ENCODE measurements at regions not wholly inside any gene's neighbourhood (a gene's known extent, or its start where the extent isn't known, plus 50 kb on each side); places are given as distances from the start of the nearest gene placed in this dataset.

GRCh38 chr2:226198956-226199355 lies 600.7 kb downstream of the IRS1 start:
- Mint-ChIP-seq H3K36me3 (ENCODE audit: low read depth) (no peaks in the 10 kb centered on the region), H3K27me3 (peaks cover 6% of the 10 kb centered on the region), H3K27ac (no peak overlapping the region), H3K4me1 (no peaks in the 10 kb centered on the region), H3K4me3 (no peak overlapping the region), H3K9me3 (no peaks in the 10 kb centered on the region)
- ATAC-seq, result no peak
- DNase-seq, result no peak

GRCh38 chr2:226190479-226191252 lies 609.0 kb downstream of the IRS1 start:
- no peaks in the 10 kb centered on the region for H3K4me1 Mint-ChIP-seq

GRCh38 chr2:226189061-226189460 lies 610.6 kb downstream of the IRS1 start:
- Mint-ChIP-seq H3K36me3 (ENCODE audit: low read depth) (no peaks in the 10 kb centered on the region), H3K4me3 (no peak overlapping the region)

More at GRCh38 chr2:226190479-226191252, 609.0 kb downstream of the IRS1 start:
- Mint-ChIP-seq H3K27me3 (peaks cover 10% of the 10 kb centered on the region), H3K9me3 (no peaks in the 10 kb centered on the region), H3K36me3 (ENCODE audit: low read depth) (no peaks in the 10 kb centered on the region), H3K4me3 (no peak overlapping the region), H3K27ac (no peak overlapping the region)
- DNase-seq (no peak), ATAC-seq (no peak)

GRCh38 chr2:226187616-226188015 lies 612.0 kb downstream of the IRS1 start:
- Mint-ChIP-seq H3K9me3 (no peaks in the 10 kb centered on the region), H3K4me1 (no peaks in the 10 kb centered on the region), H3K36me3 (ENCODE audit: low read depth) (no peaks in the 10 kb centered on the region), H3K27me3 (peaks cover 9% of the 10 kb centered on the region), H3K4me3 (no peak overlapping the region), H3K27ac (no peak overlapping the region)
- DNase-seq, result no peak
- no peak for ATAC-seq

More at GRCh38 chr2:226189061-226189460, 610.6 kb downstream of the IRS1 start:
- ATAC-seq, result no peak
- no peaks in the 10 kb centered on the region for H3K4me1 Mint-ChIP-seq
- no peak overlapping the region for H3K27ac Mint-ChIP-seq
- peaks cover 9% of the 10 kb centered on the region for H3K27me3 Mint-ChIP-seq
- no peaks in the 10 kb centered on the region for H3K9me3 Mint-ChIP-seq
- DNase-seq, result no peak

- Mint-ChIP-seq H3K4me1 (no peaks in the 10 kb centered on the region), H3K27ac (no peak overlapping the region), H3K4me3 (no peak overlapping the region), H3K9me3 (no peaks in the 10 kb centered on the region), H3K27me3 (peaks cover 10% of the 10 kb centered on the region), H3K36me3 (ENCODE audit: low read depth) (no peaks in the 10 kb centered on the region)
- DNase-seq (no peak), ATAC-seq (no peak)
Measured at GRCh38 chr2:226187156-226187555, 612.5 kb downstream of the IRS1 start.

GRCh38 chr2:226185616-226186211 lies 613.9 kb downstream of the IRS1 start:
- Mint-ChIP-seq H3K27me3 (peaks cover 14% of the 10 kb centered on the region), H3K27ac (no peak overlapping the region)
- ATAC-seq, result no peak

GRCh38 chr2:226184940-226185615 lies 614.5 kb downstream of the IRS1 start:
- Mint-ChIP-seq H3K4me3 (no peak overlapping the region), H3K9me3 (no peaks in the 10 kb centered on the region), H3K36me3 (ENCODE audit: low read depth) (no peaks in the 10 kb centered on the region), H3K4me1 (no peaks in the 10 kb centered on the region), H3K27ac (no peak overlapping the region), H3K27me3 (peaks cover 15% of the 10 kb centered on the region)
- no peak for ATAC-seq
- DNase-seq, result no peak

More at GRCh38 chr2:226185616-226186211, 613.9 kb downstream of the IRS1 start:
- Mint-ChIP-seq H3K9me3 (no peaks in the 10 kb centered on the region), H3K4me3 (no peak overlapping the region), H3K4me1 (no peaks in the 10 kb centered on the region), H3K36me3 (ENCODE audit: low read depth) (no peaks in the 10 kb centered on the region)
- no peak for DNase-seq

GRCh38 chr2:226184540-226184939 lies 615.1 kb downstream of the IRS1 start:
- H3K27ac Mint-ChIP-seq, result no peak overlapping the region
- no peaks in the 10 kb centered on the region for H3K36me3 Mint-ChIP-seq (ENCODE audit: low read depth)
- peaks cover 15% of the 10 kb centered on the region for H3K27me3 Mint-ChIP-seq
- ATAC-seq (no peak), DNase-seq (no peak)
- no peaks in the 10 kb centered on the region for H3K4me1 Mint-ChIP-seq
- H3K9me3 Mint-ChIP-seq, result no peaks in the 10 kb centered on the region
- no peak overlapping the region for H3K4me3 Mint-ChIP-seq

- no peak for DNase-seq
- Mint-ChIP-seq H3K27ac (no peak overlapping the region), H3K9me3 (peaks cover 9% of the 10 kb centered on the region), H3K4me3 (no peak overlapping the region), H3K27me3 (peaks cover 15% of the 10 kb centered on the region), H3K36me3 (ENCODE audit: low read depth) (no peaks in the 10 kb centered on the region), H3K4me1 (no peaks in the 10 kb centered on the region)
- no peak for ATAC-seq
Measured at GRCh38 chr2:226183550-226183949, 616.1 kb downstream of the IRS1 start.

GRCh38 chr2:226183033-226183432 lies 616.6 kb downstream of the IRS1 start:
- DNase-seq (no peak), ATAC-seq (no peak)
- no peak overlapping the region for H3K4me3 Mint-ChIP-seq
- H3K36me3 Mint-ChIP-seq (ENCODE audit: low read depth), result no peaks in the 10 kb centered on the region
- peaks cover 14% of the 10 kb centered on the region for H3K9me3 Mint-ChIP-seq
- H3K4me1 Mint-ChIP-seq, result no peaks in the 10 kb centered on the region
- no peak overlapping the region for H3K27ac Mint-ChIP-seq
- peaks cover 15% of the 10 kb centered on the region for H3K27me3 Mint-ChIP-seq

GRCh38 chr2:226181909-226182308 lies 617.7 kb downstream of the IRS1 start:
- Mint-ChIP-seq H3K9me3 (peaks cover 16% of the 10 kb centered on the region), H3K4me1 (no peaks in the 10 kb centered on the region), H3K36me3 (ENCODE audit: low read depth) (no peaks in the 10 kb centered on the region), H3K27ac (no peak overlapping the region), H3K4me3 (no peak overlapping the region), H3K27me3 (peaks cover 13% of the 10 kb centered on the region)
- DNase-seq (no peak), ATAC-seq (no peak)

- peaks cover 11% of the 10 kb centered on the region for H3K27me3 Mint-ChIP-seq
- no peak for DNase-seq
- no peak overlapping the region for H3K27ac Mint-ChIP-seq
- peaks cover 26% of the 10 kb centered on the region for H3K9me3 Mint-ChIP-seq
- no peaks in the 10 kb centered on the region for H3K4me1 Mint-ChIP-seq
- ATAC-seq, result no peak
- no peak overlapping the region for H3K4me3 Mint-ChIP-seq
- H3K36me3 Mint-ChIP-seq (ENCODE audit: low read depth), result no peaks in the 10 kb centered on the region
Measured at GRCh38 chr2:226180281-226180884, 619.2 kb downstream of the IRS1 start.

GRCh38 chr2:226179010-226179409 lies 620.6 kb downstream of the IRS1 start:
- H3K36me3 Mint-ChIP-seq (ENCODE audit: low read depth), result no peaks in the 10 kb centered on the region
- H3K27me3 Mint-ChIP-seq, result peaks cover 6% of the 10 kb centered on the region
- H3K9me3 Mint-ChIP-seq, result peaks cover 29% of the 10 kb centered on the region
- DNase-seq (no peak), ATAC-seq (no peak)
- no peak overlapping the region for H3K27ac Mint-ChIP-seq
- H3K4me3 Mint-ChIP-seq, result no peak overlapping the region
- no peaks in the 10 kb centered on the region for H3K4me1 Mint-ChIP-seq

- H3K4me1 Mint-ChIP-seq, result no peaks in the 10 kb centered on the region
- ATAC-seq (no peak), DNase-seq (no peak)
- H3K4me3 Mint-ChIP-seq, result no peak overlapping the region
- H3K27ac Mint-ChIP-seq, result no peak overlapping the region
- H3K9me3 Mint-ChIP-seq, result peaks cover 29% of the 10 kb centered on the region
- H3K36me3 Mint-ChIP-seq (ENCODE audit: low read depth), result no peaks in the 10 kb centered on the region
- H3K27me3 Mint-ChIP-seq, result peaks cover 6% of the 10 kb centered on the region
Measured at GRCh38 chr2:226176283-226176984, 623.2 kb downstream of the IRS1 start.

All from activated naive CD8-positive, alpha-beta T cell treated with anti-CD3 and anti-CD28 coated beads, Interleukin-2, amount 50 U/mL, for 24 hours (primary cell).